Neural progenitor cell (in vitro differentiated cells): ENCODE measurements at regions not wholly inside any gene's neighbourhood (a gene's known extent, or its start where the extent isn't known, plus 50 kb on each side); places are given as distances from the start of the nearest gene placed in this dataset.
"Not testable (repeated sequence)": the region's sequence is repeated elsewhere in the genome, so short reads cannot be mapped to it uniquely, and the experiment has no call there.

Experiments
- DNase-seq: peaks from one replicate; pipeline ENCODE4 v3.0.0-alpha.2; 2016; ENCODE audit warnings: low spot score
- H2AFZ ChIP-seq: fragments of 200-600 bp; sonication (generic); replicated peaks from 2 replicates; pipeline ENCODE4 v1.6.1; 2016; ENCODE audit warnings: antibody characterized with exemption
- H3F3A ChIP-seq: fragments of 200-600 bp; sonication (generic); 2 replicates; pipeline ENCODE4 v1.6.1; 2016; ENCODE audit warnings: antibody characterized with exemption, low read depth
- H3K27ac ChIP-seq: fragments of 200-600 bp; sonication (generic); 2 replicates; pipeline ENCODE4 v1.5.1; 2016; ENCODE audit warnings: mild to moderate bottlenecking
- H3K27me3 ChIP-seq: fragments of 200-600 bp; sonication (generic); 2 replicates; pipeline ENCODE4 v1.6.1; 2016; ENCODE audit warnings: mild to moderate bottlenecking, moderate library complexity
- H3K36me3 ChIP-seq: fragments of 200-600 bp; sonication (generic); 2 replicates; pipeline ENCODE4 v1.5.1; 2016
- H3K4me1 ChIP-seq: fragments of 200-600 bp; sonication (generic); 2 replicates; pipeline ENCODE4 v1.6.1; 2016; ENCODE audit warnings: mixed run types
- H3K4me2 ChIP-seq: fragments of 200-600 bp; sonication (generic); 2 replicates; pipeline ENCODE4 v1.6.1; 2016
- H3K4me3 ChIP-seq: fragments of 200-600 bp; sonication (generic); 2 replicates; pipeline ENCODE4 v1.5.1; 2016
- H3K79me2 ChIP-seq: fragments of 200-600 bp; sonication (generic); 2 replicates; pipeline ENCODE4 v1.6.1; 2016; ENCODE audit warnings: low read depth
- H3K9ac ChIP-seq: fragments of 200-600 bp; sonication (generic); 2 replicates; pipeline ENCODE4 v1.6.1; 2016
- H3K9me3 ChIP-seq: fragments of 200-600 bp; sonication (generic); 2 replicates; pipeline ENCODE4 v1.5.1; 2016; ENCODE audit warnings: low read depth
- H4K20me1 ChIP-seq: fragments of 200-600 bp; sonication (generic); 2 replicates; pipeline ENCODE4 v1.6.1; 2016; ENCODE audit warnings: low read depth
- H3K27ac Mint-ChIP-seq: 3 replicates; pipeline ENCODE4 v1.8.0; 2021; ENCODE audit warnings: mixed read lengths
- H3K27me3 Mint-ChIP-seq: 2 replicates; pipeline ENCODE4 v1.8.0; 2022; ENCODE audit warnings: low read depth, mild to moderate bottlenecking, inconsistent platforms, moderate library complexity, mixed read lengths; ENCODE audit not compliant: insufficient read depth
- H3K36me3 Mint-ChIP-seq: 3 replicates; pipeline ENCODE4 v1.8.0; 2021; ENCODE audit warnings: mixed read lengths
- H3K4me1 Mint-ChIP-seq: 3 replicates; pipeline ENCODE4 v1.8.0; 2021; ENCODE audit warnings: mixed read lengths
- H3K4me3 Mint-ChIP-seq: 3 replicates; pipeline ENCODE4 v1.8.0; 2021; ENCODE audit warnings: mild to moderate bottlenecking, moderate library complexity, mixed read lengths
- H3K9me3 Mint-ChIP-seq: 3 replicates; pipeline ENCODE4 v1.8.0; 2020; ENCODE audit warnings: mixed read lengths
- EZH2 ChIP-seq: fragments of 200-600 bp; sonication (generic); IDR thresholded peaks from 2 replicates; pipeline ENCODE4 v1.6.1; 2017; ENCODE audit warnings: antibody characterized with exemption, mild to moderate bottlenecking, moderate library complexity
- EZH2phosphoT487 ChIP-seq: fragments of 200-600 bp; sonication (generic); IDR thresholded peaks from 2 replicates; pipeline ENCODE4 v1.6.1; 2017; ENCODE audit warnings: antibody characterized with exemption
- TF ChIP-seq, protein P1 (sequence below): fragments of 200-600 bp; sonication (generic); IDR thresholded peaks from 2 replicates; pipeline ENCODE4 v1.5.1; 2017; ENCODE audit warnings: antibody characterized with exemption, mild to moderate bottlenecking

DNA sequence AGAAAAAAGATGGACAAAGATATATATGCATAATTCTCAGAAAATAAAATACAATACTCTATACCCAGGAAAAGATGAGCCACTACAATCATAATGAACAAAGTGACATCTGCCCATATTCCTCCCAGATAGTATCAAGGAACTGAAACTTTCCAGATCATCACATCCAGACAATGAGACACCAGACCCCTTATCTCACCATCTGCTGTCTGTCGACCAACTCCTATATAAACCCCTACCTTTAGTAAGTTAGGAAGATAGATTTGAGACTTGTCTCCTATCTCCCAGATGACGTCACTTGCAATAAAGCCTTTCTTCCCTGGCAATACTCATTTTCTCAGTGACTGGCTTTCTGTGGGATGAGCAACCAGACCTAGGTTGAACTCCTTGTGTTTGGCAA lies 1071.6 kb downstream of the PLOD2 start:
- no peak overlapping the region for H2AFZ ChIP-seq
- Mint-ChIP-seq H3K27ac (no peak overlapping the region), H3K27me3 (no peaks in the 10 kb centered on the region), H3K4me1 (no peaks in the 10 kb centered on the region), H3K36me3 (no peaks in the 10 kb centered on the region), H3K4me3 (no peak overlapping the region), H3K9me3 (no peaks in the 10 kb centered on the region)
- no peak for DNase-seq
- H3K27me3 ChIP-seq: no peaks in the 10 kb centered on the region
- no peaks in the 10 kb centered on the region for H3K9me3 ChIP-seq
- no peaks in the 10 kb centered on the region for H3K79me2 ChIP-seq
- H4K20me1 ChIP-seq: no peaks in the 10 kb centered on the region
- H3K4me1 ChIP-seq: peaks cover 4% of the 10 kb centered on the region
- H3K4me2 ChIP-seq: no peak overlapping the region
- no peak overlapping the region for H3K27ac ChIP-seq
- H3K36me3 ChIP-seq: no peaks in the 10 kb centered on the region
- H3F3A ChIP-seq: no peaks in the 10 kb centered on the region
- H3K9ac ChIP-seq: no peak overlapping the region
- TF ChIP-seq, protein P1, sequence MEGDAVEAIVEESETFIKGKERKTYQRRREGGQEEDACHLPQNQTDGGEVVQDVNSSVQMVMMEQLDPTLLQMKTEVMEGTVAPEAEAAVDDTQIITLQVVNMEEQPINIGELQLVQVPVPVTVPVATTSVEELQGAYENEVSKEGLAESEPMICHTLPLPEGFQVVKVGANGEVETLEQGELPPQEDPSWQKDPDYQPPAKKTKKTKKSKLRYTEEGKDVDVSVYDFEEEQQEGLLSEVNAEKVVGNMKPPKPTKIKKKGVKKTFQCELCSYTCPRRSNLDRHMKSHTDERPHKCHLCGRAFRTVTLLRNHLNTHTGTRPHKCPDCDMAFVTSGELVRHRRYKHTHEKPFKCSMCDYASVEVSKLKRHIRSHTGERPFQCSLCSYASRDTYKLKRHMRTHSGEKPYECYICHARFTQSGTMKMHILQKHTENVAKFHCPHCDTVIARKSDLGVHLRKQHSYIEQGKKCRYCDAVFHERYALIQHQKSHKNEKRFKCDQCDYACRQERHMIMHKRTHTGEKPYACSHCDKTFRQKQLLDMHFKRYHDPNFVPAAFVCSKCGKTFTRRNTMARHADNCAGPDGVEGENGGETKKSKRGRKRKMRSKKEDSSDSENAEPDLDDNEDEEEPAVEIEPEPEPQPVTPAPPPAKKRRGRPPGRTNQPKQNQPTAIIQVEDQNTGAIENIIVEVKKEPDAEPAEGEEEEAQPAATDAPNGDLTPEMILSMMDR: no peak
- TF ChIP-seq EZH2phosphoT487: no peak
- TF ChIP-seq EZH2: no peak
- no peak overlapping the region for H3K4me3 ChIP-seq

DNA sequence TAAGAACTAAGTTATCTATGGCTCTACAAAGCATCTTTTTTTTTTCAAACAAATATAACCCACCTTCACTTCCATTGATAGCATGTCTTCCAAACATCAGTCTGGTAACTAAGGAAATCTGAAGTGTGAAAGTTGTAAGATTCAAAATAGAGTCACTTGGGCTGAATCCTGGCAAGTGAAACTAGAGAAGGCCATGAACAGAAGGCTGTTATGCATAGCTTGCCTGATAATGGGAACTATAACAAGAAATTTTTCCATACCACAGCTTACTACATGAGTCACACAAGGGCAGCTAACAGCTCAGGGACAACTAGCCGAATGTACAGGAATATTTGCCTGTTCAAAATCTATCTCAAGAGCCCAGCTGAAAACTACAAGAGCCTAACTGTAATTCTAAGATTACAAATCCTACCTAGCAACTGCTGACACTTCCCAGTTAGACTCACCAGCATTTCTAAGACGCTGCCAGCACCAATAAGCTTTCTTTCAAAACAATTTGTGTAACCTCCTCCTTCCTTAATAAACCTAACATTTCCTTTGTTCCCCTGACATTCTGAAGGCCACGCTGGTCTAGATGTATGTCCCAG lies 1066.5 kb downstream of the PLOD2 start:
- Histone ChIP-seq H3K4me3 (no peak overlapping the region), H3K4me2 (no peak overlapping the region), H3F3A (no peaks in the 10 kb centered on the region), H3K9ac (no peak overlapping the region), H3K9me3 (no peaks in the 10 kb centered on the region), H3K4me1 (no peaks in the 10 kb centered on the region), H3K79me2 (no peaks in the 10 kb centered on the region), H2AFZ (no peak overlapping the region), H4K20me1 (no peaks in the 10 kb centered on the region), H3K27ac (no peak overlapping the region), H3K36me3 (no peaks in the 10 kb centered on the region), H3K27me3 (no peaks in the 10 kb centered on the region)
- H3K4me1 Mint-ChIP-seq: no peaks in the 10 kb centered on the region
- H3K27ac Mint-ChIP-seq: no peak overlapping the region
- H3K36me3 Mint-ChIP-seq: no peaks in the 10 kb centered on the region
- TF ChIP-seq, protein P1: no peak
- TF ChIP-seq EZH2phosphoT487 (no peak), EZH2 (no peak)
- H3K4me3 Mint-ChIP-seq: no peak overlapping the region
- no peaks in the 10 kb centered on the region for H3K27me3 Mint-ChIP-seq
- H3K9me3 Mint-ChIP-seq: no peaks in the 10 kb centered on the region
- peak; percentile 48 for DNase-seq

DNA sequence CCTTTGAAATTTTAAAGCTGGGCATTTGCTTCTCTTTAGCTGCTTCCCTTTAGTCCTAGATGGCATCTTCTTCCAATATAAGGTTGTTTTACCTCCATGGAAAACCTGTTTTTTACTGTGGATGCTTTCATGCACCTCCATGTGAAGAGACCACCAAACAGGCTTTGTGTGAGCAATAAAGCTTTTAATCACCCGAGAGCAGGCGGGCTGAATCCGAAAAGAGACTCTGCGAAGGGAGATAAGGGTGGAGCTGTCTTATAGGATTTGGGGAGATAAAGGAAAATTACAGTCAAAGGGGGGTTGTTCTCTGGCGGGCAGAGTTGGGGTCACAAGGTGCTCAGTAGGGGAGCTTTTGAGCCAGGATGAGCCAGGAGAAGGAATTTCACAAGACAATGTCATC lies 1049.8 kb downstream of the PLOD2 start:
- not testable (repeated sequence) for H3K27ac Mint-ChIP-seq, H3K79me2 ChIP-seq, H3K9me3 Mint-ChIP-seq, H3K4me1 Mint-ChIP-seq, H3K36me3 Mint-ChIP-seq, H3K4me3 ChIP-seq, H3K4me3 Mint-ChIP-seq, H3K36me3 ChIP-seq, H3K9me3 ChIP-seq, H3K27me3 Mint-ChIP-seq, H3K27ac ChIP-seq, H3K4me1 ChIP-seq, H4K20me1 ChIP-seq, H3F3A ChIP-seq, H2AFZ ChIP-seq, H3K9ac ChIP-seq, H3K4me2 ChIP-seq
- peak; percentile 65 for DNase-seq
- TF ChIP-seq EZH2phosphoT487: peak; percentile 75
- peaks cover 29% of the 10 kb centered on the region for H3K27me3 ChIP-seq

DNA sequence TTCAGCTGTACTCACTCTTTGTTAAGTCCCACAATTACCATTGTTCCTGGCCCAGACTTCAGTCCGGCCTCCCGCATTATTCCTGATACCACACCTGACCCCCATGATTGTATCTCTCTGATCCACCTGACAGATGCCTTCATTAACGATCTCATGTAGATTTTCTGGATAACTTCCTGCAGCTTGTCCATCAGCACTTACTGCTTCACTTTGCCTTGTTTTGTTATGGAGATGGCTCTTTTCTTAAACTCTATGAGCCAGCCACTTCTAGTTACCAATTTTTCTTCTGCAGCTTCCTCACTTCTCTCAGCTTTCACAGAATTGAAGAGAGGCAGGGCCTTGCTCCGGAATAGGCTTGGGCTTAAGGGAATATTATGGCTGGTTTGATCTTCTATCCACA lies 1044.2 kb downstream of the PLOD2 start:
- H3K27me3 ChIP-seq: peaks cover 16% of the 10 kb centered on the region
- no peaks in the 10 kb centered on the region for H4K20me1 ChIP-seq
- TF ChIP-seq EZH2 (no peak), EZH2phosphoT487 (no peak)
- TF ChIP-seq, protein P1: no peak
- peaks cover 14% of the 10 kb centered on the region for H3K27me3 Mint-ChIP-seq
- no peak overlapping the region for H3K27ac Mint-ChIP-seq
- peaks cover 4% of the 10 kb centered on the region for H3K9me3 Mint-ChIP-seq
- no peak for DNase-seq
- H3K79me2 ChIP-seq: no peaks in the 10 kb centered on the region
- H3K4me3 ChIP-seq: no peak overlapping the region
- H3K4me3 Mint-ChIP-seq: no peak overlapping the region
- no peaks in the 10 kb centered on the region for H3K9me3 ChIP-seq
- no peaks in the 10 kb centered on the region for H3K4me1 ChIP-seq
- H3F3A ChIP-seq: no peaks in the 10 kb centered on the region
- no peak overlapping the region for H3K27ac ChIP-seq
- H3K9ac ChIP-seq: no peak overlapping the region
- no peak overlapping the region for H3K4me2 ChIP-seq
- peaks cover under 1% of the 10 kb centered on the region for H3K4me1 Mint-ChIP-seq
- H3K36me3 Mint-ChIP-seq: no peaks in the 10 kb centered on the region
- no peak overlapping the region for H2AFZ ChIP-seq
- no peaks in the 10 kb centered on the region for H3K36me3 ChIP-seq
